ENCODE measurements at regions not wholly inside any gene's neighbourhood (a gene's known extent, or its start where the extent isn't known, plus 50 kb on each side); places are given as distances from the start of the nearest gene placed in this dataset.

GRCh38 chr20:41984031-41984430, 365.9 kb upstream of the CHD6 start:
- TF ChIP-seq CTCF (IDR thresholded peaks at IDR 0.05) (no peak), POLR2AphosphoS5 (IDR thresholded peaks at IDR 0.05) (no peak), POLR2A (IDR thresholded peaks at IDR 0.05) (no peak)
